RWPE1 (cell line): ENCODE measurements at regions not wholly inside any gene's neighbourhood (a gene's known extent, or its start where the extent isn't known, plus 50 kb on each side); places are given as distances from the start of the nearest gene placed in this dataset.

Source experiments
- CTCF ChIA-PET: fragments of 350-600 bp; sonication (Branson Sonifier 250); formaldehyde crosslinking; extraction: SDS; loops from one replicate; lab custom pipeline; 2021; lab: Yijun Ruan, JAX
- POLR2A ChIA-PET: fragments of 400-600 bp; formaldehyde crosslinking; extraction: SDS; loops from one replicate; lab custom pipeline; 2020; ENCODE audit warnings: antibody characterized with exemption; ENCODE audit not compliant: low non-redundant PET; lab: Yijun Ruan, JAX
- DNase-seq: peaks from one replicate; pipeline ENCODE4 v3.0.0; 2012; ENCODE audit warnings: low spot score
- H3K27ac ChIP-seq: fragments of 450-650 bp; 2 replicates; pipeline ENCODE4 v1.5.1; 2017
- CTCF ChIP-seq: fragments of 450-650 bp; conservative IDR thresholded peaks from 2 replicates; pipeline ENCODE4 v1.5.1; 2017; ENCODE audit warnings: low read depth, mild to moderate bottlenecking

- ChIA-PET CTCF (no interaction called here), POLR2A (no interaction called here)
- no peak overlapping the region for H3K27ac ChIP-seq
- no peak for TF ChIP-seq CTCF
- no peak for DNase-seq
Measured at GRCh38 chr5:96218653-96219052, 214.4 kb downstream of the PCSK1 start.

GRCh38 chr5:96214442-96215197 lies 218.4 kb downstream of the PCSK1 start:
- ChIA-PET POLR2A (no interaction called here), CTCF (interaction anchor here (0.7 to 1.4 kb wide), 4 partner anchors 13 to 121 kb away, joined by 3 to 4 read pairs (median 3); no protein-coding TSS in a partner anchor)
- no peak overlapping the region for H3K27ac ChIP-seq
- no peak for TF ChIP-seq CTCF
- no peak for DNase-seq

GRCh38 chr5:96209829-96210228 lies 223.2 kb downstream of the PCSK1 start:
- no peak for DNase-seq
- ChIA-PET POLR2A (no interaction called here), CTCF (no interaction called here)
- H3K27ac ChIP-seq = no peak overlapping the region
- no peak for TF ChIP-seq CTCF

- H3K27ac ChIP-seq = no peak overlapping the region
- no peak for TF ChIP-seq CTCF
- CTCF ChIA-PET = interaction anchor here (0.6 to 1.2 kb wide), 3 partner anchors 11 to 59 kb away, joined by 3 to 6 read pairs (median 5); no protein-coding TSS in a partner anchor
- POLR2A ChIA-PET = no interaction called here
- no peak for DNase-seq
Measured at GRCh38 chr5:96207420-96207819, 225.6 kb downstream of the PCSK1 start.

- CTCF ChIA-PET = interaction anchor here (0.6 kb wide), 1 partner anchor 17 kb away, joined by 3 read pairs; no protein-coding TSS in a partner anchor
- POLR2A ChIA-PET = no interaction called here
- no peak overlapping the region for H3K27ac ChIP-seq
- no peak for DNase-seq
- no peak for TF ChIP-seq CTCF
Measured at GRCh38 chr5:96203761-96204160, 229.3 kb downstream of the PCSK1 start.

- TF ChIP-seq CTCF = no peak
- POLR2A ChIA-PET = no interaction called here
- no peak for DNase-seq
- CTCF ChIA-PET = interaction anchor here (0.6 to 0.7 kb wide), 2 partner anchors 25 to 325 kb away, joined by 3 to 4 read pairs; no protein-coding TSS in a partner anchor
- no peak overlapping the region for H3K27ac ChIP-seq
Measured at GRCh38 chr5:96201503-96201902, 231.5 kb downstream of the PCSK1 start.
